NCI-H69 (cell line): ENCODE measurements at regions not wholly inside any gene's neighbourhood (a gene's known extent, or its start where the extent isn't known, plus 50 kb on each side); places are given as distances from the start of the nearest gene placed in this dataset.
A peak's percentile ranks its signal among the peaks of the same experiment; 100 is the strongest.

ENCODE experiments used
- DNase-seq: peaks from one replicate; lab custom pipeline; 2025; lab: John Stamatoyannopoulos, UW

GRCh38 chr2:479490-480176, 191.7 kb upstream of the ALKAL2 start:
- DNase-seq, result no peak

GRCh38 chr2:479031-479430, 191.1 kb upstream of the ALKAL2 start:
- no peak for DNase-seq

- DNase-seq, result no peak
These were observed 183.7 kb upstream of the ALKAL2 start for GRCh38 chr2:471560-471959.

- DNase-seq, result no peak
These were observed 181.6 kb upstream of the ALKAL2 start for GRCh38 chr2:469514-469913.

- no peak for DNase-seq
These were observed 180.9 kb upstream of the ALKAL2 start for GRCh38 chr2:468648-469336.

GRCh38 chr2:467892-468647, 180.2 kb upstream of the ALKAL2 start:
- DNase-seq, result no peak

- no peak for DNase-seq
These were observed 179.6 kb upstream of the ALKAL2 start for GRCh38 chr2:467543-467891.

GRCh38 chr2:467101-467500, 179.2 kb upstream of the ALKAL2 start:
- DNase-seq, result no peak

- no peak for DNase-seq
These were observed 176.8 kb upstream of the ALKAL2 start for GRCh38 chr2:464562-465309.

- no peak for DNase-seq
These were observed 173.0 kb upstream of the ALKAL2 start for GRCh38 chr2:460861-461260.

- DNase-seq, result no peak
These were observed 172.0 kb upstream of the ALKAL2 start for GRCh38 chr2:459931-460330.

GRCh38 chr2:458425-458815, 170.5 kb upstream of the ALKAL2 start:
- peak; percentile 1 for DNase-seq

- DNase-seq, result no peak
These were observed 170.0 kb upstream of the ALKAL2 start for GRCh38 chr2:457792-458424.

GRCh38 chr2:457262-457661, 169.4 kb upstream of the ALKAL2 start:
- no peak for DNase-seq

- no peak for DNase-seq
These were observed 168.0 kb upstream of the ALKAL2 start for GRCh38 chr2:455913-456312.

GRCh38 chr2:455015-455705, 167.3 kb upstream of the ALKAL2 start:
- DNase-seq, result no peak

GRCh38 chr2:453132-453531, 165.2 kb upstream of the ALKAL2 start:
- DNase-seq, result no peak

- no peak for DNase-seq
These were observed 163.6 kb upstream of the ALKAL2 start for GRCh38 chr2:451495-451894.

GRCh38 chr2:449246-450067, 161.6 kb upstream of the ALKAL2 start:
- DNase-seq, result peak; percentile 1

GRCh38 chr2:447902-448665, 160.2 kb upstream of the ALKAL2 start:
- DNase-seq, result peak; percentile 20
